ENCODE measurements at regions not wholly inside any gene's neighbourhood (a gene's known extent, or its start where the extent isn't known, plus 50 kb on each side); places are given as distances from the start of the nearest gene placed in this dataset.

DNA sequence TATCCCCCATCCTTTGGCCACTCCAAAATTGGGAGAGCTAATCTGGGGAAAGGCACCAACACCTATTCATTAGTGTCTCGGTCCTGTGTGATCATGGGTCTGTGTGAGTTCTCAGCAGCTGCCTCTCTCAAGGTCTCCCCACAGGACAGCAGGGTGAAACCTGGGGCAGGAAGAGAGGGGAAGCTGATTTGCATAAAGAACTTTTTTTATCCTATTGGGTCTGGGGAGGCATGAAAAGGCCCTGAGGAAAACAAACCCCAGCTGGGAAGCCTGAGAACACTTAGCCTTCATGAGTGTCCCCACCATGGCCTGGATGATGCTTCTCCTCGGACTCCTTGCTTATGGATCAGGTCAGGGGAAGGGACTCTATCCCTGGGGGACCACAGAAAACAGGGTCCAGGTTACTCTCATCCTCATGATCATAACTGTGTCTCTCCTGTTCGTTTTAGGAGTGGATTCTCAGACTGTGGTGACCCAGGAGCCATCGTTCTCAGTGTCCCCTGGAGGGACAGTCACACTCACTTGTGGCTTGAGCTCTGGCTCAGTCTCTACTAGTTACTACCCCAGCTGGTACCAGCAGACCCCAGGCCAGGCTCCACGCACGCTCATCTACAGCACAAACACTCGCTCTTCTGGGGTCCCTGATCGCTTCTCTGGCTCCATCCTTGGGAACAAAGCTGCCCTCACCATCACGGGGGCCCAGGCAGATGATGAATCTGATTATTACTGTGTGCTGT, 116.0 kb upstream of the TOP3B start:
- Histone ChIP-seq H3K27me3 (no peaks in the 10 kb centered on the region), H3K4me3 (ENCODE audit: low read depth in 1 of 2, low read length in 1 of 2) (no peak overlapping the region), H3K9me3 (no peaks in the 10 kb centered on the region), H3K4me1 (ENCODE audit: control insufficient read depth in 1 of 2, insufficient read depth in 1 of 2, low read depth in 1 of 2, low read length in 1 of 2) (peaks cover 10 to 11% of the 10 kb centered on the region in 2 experiments), H3K27ac (no peak overlapping the region), H3K36me3 (no peaks in the 10 kb centered on the region)
- TF ChIP-seq, protein P1, sequence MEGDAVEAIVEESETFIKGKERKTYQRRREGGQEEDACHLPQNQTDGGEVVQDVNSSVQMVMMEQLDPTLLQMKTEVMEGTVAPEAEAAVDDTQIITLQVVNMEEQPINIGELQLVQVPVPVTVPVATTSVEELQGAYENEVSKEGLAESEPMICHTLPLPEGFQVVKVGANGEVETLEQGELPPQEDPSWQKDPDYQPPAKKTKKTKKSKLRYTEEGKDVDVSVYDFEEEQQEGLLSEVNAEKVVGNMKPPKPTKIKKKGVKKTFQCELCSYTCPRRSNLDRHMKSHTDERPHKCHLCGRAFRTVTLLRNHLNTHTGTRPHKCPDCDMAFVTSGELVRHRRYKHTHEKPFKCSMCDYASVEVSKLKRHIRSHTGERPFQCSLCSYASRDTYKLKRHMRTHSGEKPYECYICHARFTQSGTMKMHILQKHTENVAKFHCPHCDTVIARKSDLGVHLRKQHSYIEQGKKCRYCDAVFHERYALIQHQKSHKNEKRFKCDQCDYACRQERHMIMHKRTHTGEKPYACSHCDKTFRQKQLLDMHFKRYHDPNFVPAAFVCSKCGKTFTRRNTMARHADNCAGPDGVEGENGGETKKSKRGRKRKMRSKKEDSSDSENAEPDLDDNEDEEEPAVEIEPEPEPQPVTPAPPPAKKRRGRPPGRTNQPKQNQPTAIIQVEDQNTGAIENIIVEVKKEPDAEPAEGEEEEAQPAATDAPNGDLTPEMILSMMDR (IDR thresholded peaks at IDR 0.05) = no peak

DNA sequence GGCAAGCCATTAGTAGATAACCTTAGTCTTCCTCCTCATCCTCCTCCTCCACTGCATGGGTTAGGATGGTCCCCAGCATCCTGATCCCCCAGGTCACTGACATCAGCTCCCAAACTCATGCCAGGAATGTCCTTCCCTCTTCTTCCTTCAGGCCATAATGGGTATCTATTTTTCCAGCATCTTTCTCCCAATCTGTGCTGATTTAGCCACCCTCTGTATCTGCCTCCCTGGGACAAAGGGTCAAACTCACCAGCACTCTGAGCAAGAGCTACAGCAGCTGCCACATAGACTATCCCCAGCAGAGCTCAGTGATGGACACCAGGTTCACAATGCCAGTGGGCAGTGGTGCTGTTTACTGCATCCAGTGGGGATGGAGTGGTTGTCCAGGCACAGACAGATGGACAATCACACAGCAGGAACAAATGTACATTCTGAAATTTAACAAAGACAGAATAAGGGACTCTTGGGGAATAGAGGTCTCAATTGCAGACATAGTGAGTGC, 115.2 kb upstream of the TOP3B start:
- H3K4me1 ChIP-seq (ENCODE audit: control insufficient read depth in 1 of 2, insufficient read depth in 1 of 2, low read depth in 1 of 2, low read length in 1 of 2) = peaks cover 11 to 12% of the 10 kb centered on the region in 2 experiments
- no peak overlapping the region for H3K4me3 ChIP-seq (ENCODE audit: low read depth in 1 of 2, low read length in 1 of 2)
- no peaks in the 10 kb centered on the region for H3K36me3 ChIP-seq
- no peak overlapping the region for H3K27ac ChIP-seq
- H3K27me3 ChIP-seq = no peaks in the 10 kb centered on the region
- TF ChIP-seq, protein P1 (IDR thresholded peaks at IDR 0.05) = no peak
- no peaks in the 10 kb centered on the region for H3K9me3 ChIP-seq

DNA sequence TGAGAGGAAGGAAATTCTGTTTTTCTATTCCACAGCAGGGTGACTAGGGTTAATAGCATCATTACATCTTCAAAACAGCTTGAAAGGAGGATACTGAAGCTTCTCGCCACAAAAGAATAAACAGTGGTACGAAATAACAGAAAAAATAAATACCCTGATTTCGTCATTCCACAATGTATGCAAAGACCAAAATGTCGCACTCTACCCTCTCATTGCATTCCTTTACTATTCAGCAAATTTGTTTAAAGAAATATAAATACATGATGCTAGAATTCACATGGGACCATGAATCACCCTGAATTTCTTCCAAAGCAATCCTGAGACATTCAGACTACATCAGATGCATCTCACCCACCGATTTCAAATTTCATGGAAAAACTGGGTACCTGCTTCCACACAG, 112.3 kb upstream of the TOP3B start:
- Histone ChIP-seq H3K4me3 (ENCODE audit: low read depth in 1 of 2, low read length in 1 of 2) (no peak overlapping the region), H3K9me3 (no peaks in the 10 kb centered on the region), H3K36me3 (no peaks in the 10 kb centered on the region), H3K4me1 (ENCODE audit: control insufficient read depth in 1 of 2, insufficient read depth in 1 of 2, low read depth in 1 of 2, low read length in 1 of 2) (peaks cover 18 to 21% of the 10 kb centered on the region in 2 experiments), H3K27me3 (no peaks in the 10 kb centered on the region), H3K27ac (no peak overlapping the region)
- TF ChIP-seq, protein P1 (IDR thresholded peaks at IDR 0.05) = no peak

DNA sequence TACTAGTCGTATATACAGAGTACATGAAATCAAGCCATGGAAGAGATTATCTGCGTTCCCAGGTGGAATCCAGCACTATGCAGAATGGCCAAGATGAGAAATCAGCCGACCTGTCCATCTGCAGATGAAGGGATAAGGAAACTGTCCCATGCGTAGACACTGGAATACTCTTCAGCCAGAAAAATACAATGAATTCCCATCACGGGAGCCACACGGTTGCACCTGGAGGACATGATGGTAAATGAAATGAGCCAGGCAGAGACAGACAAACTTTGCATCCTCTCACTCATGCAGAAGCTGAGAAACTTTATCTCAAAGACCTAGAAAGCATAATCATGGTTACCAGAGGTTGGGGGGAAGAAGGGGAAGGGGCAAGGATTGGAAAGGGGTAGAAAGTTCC, 111.9 kb upstream of the TOP3B start:
- H3K27me3 ChIP-seq = no peaks in the 10 kb centered on the region
- H3K4me1 ChIP-seq (ENCODE audit: control insufficient read depth in 1 of 2, insufficient read depth in 1 of 2, low read depth in 1 of 2, low read length in 1 of 2) = peaks cover 18 to 21% of the 10 kb centered on the region in 2 experiments
- TF ChIP-seq, protein P1 (IDR thresholded peaks at IDR 0.05) = no peak
- no peaks in the 10 kb centered on the region for H3K9me3 ChIP-seq
- H3K27ac ChIP-seq = no peak overlapping the region
- H3K4me3 ChIP-seq (ENCODE audit: low read depth in 1 of 2, low read length in 1 of 2) = no peak overlapping the region
- H3K36me3 ChIP-seq = no peaks in the 10 kb centered on the region

DNA sequence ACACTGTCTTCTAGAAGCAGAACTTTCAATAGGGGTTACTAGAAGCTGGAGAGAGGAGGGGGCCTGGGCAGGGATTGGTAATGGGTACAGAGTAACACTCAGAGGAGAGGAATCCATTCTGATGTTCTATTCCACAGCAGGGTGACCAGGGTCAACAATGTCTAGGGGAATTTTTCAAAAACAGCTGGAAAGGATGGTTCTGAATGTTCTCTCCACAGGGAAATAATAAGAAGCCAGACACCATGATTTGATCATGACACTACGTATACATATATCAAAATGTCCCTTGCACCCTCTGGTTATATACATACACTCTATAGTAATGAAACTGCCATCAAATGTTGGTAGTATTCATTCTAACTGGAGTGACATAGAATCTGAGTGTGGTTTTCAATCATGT, 111.2 kb upstream of the TOP3B start:
- no peaks in the 10 kb centered on the region for H3K27me3 ChIP-seq
- no peaks in the 10 kb centered on the region for H3K36me3 ChIP-seq
- no peak overlapping the region for H3K4me3 ChIP-seq (ENCODE audit: low read depth in 1 of 2, low read length in 1 of 2)
- TF ChIP-seq, protein P1 (IDR thresholded peaks at IDR 0.05) = no peak
- peak overlapping the region; percentile 65 for H3K27ac ChIP-seq
- peaks cover 18 to 21% of the 10 kb centered on the region in 2 experiments for H3K4me1 ChIP-seq (ENCODE audit: control insufficient read depth in 1 of 2, insufficient read depth in 1 of 2, low read depth in 1 of 2, low read length in 1 of 2)
- H3K9me3 ChIP-seq = no peaks in the 10 kb centered on the region

Data from neutrophil (primary cell).